HG02678 (cell line): ENCODE measurements at regions not wholly inside any gene's neighbourhood (a gene's known extent, or its start where the extent isn't known, plus 50 kb on each side); places are given as distances from the start of the nearest gene placed in this dataset.

Source experiments
- ATAC-seq: cut with Tn5 transposase; IDR thresholded peaks from one replicate; pipeline ENCODE4 v1.9.1; 2021; ENCODE audit warnings: mild to moderate bottlenecking, moderate library complexity; ENCODE audit not compliant: unreplicated experiment

DNA sequence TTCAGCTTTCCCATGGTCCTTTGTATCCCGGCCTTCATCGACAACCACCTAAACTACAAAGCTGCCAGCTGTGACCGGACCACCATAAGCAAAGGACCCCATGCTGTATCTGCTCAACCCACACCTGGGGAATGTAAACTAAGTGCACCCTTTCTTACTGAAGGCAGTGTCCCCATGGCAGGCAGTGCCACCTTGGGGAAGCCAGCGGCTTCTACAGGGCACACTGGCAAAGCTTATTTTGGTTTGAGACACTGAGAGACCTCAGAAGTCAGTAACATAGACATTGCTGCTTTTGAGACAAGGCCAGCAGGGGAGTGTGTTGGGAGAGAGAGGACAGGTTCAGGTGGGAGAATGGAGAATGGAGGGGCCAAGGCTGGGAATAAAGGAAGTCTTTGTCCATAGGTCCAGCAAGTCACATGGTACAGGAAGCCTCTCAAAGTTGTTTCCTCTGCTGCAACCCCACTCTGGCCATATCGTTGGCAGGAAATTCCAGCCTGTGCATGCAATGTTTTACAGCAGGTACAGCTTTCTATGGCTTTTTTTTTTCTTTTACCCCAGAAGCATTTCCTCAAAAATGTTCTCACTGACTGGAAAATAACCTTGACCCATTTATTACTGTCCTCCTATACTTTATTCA lies 85.9 kb upstream of the NPVF start:
- ATAC-seq, result no peak

DNA sequence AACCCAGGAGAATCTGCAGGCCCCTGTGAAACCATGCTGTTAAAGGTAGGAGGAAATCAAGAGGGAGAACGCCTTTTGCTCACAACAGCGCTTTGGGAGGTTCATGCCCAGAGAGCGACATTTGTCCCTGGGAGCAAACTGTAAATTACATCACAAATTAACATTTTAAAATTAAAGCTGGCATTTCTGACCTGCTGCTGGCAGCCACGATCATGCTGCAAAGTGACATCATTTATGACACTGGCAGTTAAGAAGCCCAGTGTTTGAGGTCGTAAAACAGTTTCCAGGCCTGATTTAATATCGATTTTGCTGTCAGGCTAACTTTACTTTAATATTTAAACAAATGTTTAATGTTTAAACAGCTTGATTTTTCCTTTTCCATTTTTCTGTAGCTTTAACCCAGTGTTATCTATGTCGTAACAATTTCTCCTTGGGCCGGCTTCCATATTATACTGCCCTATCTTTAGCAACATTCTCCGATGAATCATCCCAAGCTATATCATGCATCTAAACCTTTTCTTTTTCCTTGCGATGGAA lies 86.5 kb upstream of the NPVF start:
- no peak for ATAC-seq

DNA sequence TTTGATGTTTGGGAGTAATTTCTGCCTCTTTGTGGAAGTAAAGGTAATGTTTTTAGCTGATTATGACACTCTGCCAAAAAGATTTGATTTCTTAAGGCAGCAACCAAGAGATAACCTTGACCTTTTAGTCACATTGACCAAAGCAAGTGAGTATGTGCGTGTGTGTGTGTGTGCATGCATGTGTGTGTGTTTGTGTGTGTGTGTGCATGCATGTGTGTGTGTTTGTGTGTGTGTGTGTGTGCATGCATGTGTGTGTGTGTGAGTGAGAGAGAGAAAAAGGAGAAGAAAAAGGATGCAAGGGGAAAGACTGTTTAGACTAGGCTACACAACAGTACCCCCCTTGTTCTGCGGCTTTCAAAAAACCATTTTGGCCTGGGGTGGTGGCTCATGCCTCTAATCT lies 88.1 kb upstream of the NPVF start:
- ATAC-seq, result no peak

DNA sequence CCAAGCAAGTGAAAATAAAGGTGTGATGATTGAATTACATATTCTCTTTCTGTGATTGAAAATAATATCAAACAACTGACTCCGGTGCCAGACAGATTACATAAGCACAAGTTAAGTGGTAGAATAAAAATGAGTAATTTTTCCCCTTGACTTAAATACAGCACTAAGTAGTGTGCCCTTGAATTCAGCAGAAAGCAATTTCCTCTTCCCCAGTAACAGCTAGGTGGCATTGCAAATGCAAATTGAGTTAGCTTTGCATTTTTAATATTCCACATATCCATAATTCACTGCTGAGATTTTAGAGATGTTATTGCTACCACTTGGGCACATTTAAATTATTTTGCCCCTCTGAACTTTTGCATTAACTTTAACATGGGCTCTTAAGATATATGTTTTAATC lies 89.8 kb upstream of the NPVF start:
- no peak for ATAC-seq

DNA sequence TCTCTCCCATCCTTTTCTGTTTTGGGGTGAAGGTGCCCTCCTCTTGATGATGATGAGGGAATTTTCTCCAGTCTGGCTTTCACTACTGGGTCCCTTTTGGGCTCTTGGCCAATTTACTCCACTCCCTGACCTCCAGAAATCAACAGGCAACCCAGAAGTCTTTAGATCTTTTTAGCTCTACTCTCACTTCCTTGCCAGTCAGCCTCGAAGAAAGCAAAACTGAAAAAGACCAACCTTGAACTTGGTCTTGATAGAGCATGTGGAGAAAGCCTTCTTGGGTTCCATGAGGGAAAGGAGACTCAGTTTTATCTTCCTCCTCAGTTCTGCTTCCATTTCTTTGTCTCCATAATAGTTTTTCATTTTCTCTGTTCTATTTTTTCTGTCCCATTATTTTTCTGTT lies 91.4 kb upstream of the NPVF start:
- ATAC-seq, result no peak

DNA sequence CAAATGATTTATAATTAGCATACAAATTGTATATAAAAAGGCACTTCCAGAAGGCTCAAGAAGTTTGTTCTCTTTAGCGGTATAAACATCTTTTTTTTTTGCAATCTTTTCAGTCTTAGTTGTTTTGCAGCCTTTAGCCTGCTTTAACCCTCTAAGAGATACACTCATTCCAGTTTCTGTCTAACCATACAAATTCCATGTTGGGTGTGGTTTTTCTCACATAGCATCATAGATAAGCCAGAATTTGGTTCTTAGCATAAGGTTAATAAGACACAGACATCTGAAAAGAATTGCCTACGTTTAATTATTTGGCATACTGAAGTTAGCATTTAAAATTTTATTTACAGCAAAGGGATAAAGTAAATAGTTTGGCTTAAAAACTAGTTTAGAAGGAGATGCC lies 92.5 kb upstream of the NPVF start:
- no peak for ATAC-seq

DNA sequence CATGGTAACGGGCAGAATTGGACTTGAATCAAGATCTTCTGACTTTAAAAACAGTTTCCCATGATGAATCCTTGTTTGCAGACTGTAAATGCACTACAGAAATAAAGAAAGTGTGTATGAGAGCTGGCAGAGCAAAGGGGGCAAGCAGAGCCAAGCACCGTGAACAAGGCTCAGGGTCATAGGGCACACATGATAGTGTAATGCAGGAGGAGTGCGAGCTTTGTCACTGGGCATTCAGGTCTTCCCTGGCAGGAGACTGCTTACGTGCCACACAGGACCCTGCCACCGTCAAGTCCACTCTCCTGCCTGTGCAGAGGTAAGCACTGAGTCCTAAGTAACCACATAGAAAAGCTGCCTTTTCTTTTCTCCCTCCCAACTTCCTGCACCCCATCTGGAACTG lies 93.1 kb upstream of the NPVF start:
- ATAC-seq, result no peak

DNA sequence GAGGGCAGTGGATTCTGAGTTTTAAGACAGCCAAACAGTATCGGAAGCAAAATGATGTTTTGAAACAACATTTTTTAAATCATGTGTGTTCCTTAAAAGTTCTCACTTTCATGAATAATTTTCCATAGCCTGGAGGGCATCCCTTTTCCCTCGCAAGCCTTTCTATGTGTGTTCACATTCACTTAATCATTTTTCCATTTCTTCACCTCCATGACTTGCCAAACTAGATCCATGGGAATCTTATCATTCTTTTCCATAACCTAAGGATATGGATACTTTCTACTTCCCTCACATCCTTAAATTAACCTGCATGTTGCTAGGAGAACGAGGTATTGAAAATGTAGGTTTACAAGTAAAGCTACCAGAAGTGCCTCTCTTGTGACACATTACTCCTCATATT lies 94.2 kb upstream of the NPVF start:
- no peak for ATAC-seq

DNA sequence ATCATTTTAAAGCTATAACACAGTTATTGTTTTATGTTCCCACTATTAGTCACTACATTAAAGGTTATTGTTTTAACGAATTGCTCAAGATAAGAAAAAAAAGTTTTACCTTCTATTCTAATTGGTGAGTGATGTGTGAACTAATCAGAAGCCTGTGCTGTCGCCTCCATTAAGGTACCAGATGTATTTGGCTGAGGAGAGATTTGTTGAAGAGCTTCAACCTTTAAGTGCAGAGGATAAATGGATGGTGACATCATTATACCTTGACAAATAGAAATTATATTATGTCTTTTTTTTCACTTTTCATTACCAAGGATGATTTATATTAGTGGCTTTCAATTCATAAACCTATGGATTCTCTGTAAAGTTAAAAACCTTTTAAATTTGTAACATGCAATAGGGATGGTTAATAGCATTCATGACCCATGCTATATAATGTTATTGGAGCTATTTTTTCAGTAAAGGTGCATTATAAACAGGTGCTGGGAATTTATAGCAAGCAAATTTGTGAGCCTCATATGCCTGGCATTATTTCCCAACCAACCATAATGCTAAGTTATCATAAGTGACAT lies 97.0 kb upstream of the NPVF start:
- ATAC-seq, result no peak

DNA sequence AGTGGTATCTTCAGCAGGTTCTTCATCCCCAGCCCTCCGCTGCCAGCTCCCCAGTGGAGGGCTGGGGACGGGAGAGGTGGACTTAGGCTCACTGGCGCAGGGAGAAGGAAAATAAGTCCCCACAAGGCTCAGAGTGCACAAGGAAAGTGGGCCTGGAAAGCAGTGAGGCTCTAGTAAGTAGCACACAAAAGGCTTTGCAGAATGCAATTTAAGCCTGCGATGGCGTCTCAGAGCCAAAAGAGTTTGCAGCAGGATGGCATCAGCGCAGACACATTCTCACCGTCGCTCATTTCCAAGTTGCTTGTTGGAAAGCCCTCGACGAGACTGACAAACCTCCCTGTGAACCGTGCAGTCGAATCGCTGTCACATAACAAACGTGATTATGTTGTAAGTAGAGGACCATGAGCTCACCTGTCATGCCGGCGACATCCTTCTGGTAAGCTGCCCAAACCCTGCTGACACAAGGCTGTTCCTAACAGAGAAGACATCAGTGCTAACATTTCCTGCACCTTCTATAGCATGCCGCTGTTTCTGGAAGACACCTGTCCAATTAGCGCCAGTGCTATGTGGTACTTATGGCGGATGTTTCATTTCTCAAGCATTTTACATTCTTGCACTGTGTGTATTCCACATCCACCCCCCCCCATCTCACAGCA lies 98.3 kb upstream of the NPVF start:
- ATAC-seq, result no peak

DNA sequence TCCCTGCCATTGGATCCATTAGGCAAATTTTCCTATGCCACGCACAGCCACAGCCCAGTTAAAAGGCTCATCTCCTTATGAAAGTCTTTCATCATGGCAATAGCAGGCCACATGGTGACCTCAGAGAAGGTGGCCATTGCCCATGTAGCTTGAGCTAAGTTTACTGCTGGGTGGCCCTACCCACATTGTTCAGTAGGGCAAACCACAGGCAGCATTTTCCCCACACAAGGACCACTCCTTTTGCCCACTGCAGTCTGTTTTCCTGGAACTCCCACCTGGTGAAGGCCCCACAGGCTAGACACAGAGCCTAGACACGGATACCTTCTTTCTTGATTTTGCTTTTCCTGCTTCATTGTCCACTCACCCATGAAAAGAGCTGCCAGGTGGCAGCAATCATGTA lies 101.5 kb upstream of the NPVF start:
- ATAC-seq, result no peak

DNA sequence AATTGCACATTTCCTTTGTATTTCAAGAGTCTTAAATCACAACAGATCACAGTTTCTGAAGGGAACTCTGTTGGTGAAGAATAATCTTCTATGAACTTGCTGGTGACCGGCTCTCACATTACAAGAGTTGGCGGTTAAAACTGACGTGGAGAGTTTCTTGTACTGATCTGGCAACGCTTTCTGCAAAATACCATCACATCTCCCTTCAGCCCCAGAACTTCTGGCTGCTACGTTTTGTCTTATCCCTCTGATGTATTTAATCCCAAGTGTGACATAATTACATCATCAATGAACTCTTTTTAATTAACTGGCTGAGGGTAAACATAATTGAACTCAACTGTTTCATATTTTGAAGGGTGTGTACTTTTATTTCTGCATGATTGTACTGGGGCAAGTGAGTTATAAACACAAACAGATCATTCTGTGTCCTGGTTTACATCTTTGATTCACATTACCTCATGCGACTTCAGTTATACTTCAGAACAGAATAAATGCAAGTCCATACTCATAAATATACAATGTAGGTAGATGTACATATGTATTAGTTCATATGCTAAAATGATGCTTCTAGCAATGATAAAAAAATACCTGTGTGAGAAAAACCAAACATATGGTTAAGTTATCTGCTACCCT lies 105.1 kb upstream of the NPVF start:
- no peak for ATAC-seq

DNA sequence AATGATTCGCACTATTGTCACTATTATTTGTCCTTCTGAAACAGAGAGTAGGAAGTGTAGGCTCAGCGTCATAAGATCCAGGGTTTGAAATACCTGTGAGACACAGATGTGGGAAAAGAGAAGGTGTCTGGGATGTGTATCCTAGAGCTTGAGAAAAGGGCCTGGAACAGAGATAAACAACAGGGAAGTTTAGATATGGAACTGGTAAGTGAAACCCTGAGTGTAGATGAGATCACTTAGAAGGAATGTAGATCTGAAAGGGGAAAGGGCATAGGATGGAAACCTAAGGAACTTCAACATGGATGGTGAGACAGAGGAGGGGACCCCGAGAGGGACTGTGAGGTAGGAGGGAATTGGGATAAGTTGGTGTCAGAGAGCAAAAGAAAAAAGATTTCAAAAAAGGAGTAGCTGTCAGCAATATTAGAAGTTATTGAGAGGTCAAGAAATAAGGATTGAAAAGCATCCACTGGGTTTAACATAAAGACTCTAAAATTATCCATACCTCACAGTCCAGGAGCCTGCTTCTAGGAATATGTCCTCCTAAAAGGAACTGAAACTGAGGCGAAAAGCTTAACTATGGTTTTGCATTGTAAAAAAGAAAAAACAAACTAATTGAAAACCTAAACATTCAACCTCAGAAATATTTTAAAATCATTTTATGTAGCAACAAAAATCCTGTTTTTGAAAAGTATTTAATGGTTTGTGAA lies 119.2 kb upstream of the NPVF start:
- ATAC-seq, result no peak

DNA sequence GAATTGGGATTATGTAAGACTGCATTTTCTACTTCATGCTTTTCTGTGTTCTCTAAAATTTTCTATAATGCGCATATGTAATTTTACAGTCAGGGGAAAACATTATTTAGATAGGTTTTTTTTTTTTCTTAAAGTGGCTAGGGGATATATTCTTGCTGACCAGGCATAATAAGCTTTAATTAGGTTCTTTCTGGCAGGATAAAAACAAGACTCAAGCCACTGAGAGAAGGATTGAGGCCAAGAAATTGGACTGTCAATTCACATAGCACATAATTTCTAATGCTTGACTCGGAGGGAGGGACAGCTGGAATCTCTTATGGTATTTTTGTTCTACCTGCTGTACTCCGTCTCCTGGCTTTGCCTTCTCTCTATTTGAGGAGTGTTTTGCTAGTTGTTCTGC lies 119.8 kb upstream of the NPVF start:
- ATAC-seq, result no peak

DNA sequence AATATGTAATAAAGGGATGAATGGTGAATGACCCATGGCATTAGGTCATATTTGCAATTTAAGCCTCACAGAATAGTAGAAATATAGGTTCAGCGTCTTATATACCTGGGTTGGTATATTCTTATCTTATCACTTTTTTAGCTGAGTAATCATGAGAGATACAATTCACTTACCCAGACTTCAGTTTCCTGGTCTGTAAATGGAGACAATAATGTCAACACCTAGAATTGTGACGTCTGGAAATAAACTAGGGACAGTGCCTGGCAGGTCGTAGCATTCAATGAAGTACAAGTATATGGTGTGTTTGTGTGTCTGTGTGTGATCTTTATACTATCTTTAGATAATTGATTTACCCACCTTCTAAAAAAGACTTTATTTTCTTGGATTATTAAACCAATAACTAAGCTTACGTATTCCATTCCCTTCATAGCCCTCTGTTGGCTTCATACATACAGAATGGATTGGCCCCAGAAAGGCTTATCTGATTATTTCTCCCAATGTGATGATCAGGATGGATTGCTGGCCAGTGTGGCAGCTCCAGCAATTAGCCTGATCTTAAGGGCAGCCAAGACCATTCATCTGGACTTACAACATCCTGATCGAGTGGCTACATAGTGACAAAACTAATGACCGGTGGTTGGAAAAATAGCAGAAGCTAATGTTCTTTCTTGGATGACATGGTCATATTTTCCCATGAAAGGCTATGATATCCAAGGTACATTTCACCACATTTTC lies 121.2 kb upstream of the NPVF start:
- ATAC-seq, result no peak

DNA sequence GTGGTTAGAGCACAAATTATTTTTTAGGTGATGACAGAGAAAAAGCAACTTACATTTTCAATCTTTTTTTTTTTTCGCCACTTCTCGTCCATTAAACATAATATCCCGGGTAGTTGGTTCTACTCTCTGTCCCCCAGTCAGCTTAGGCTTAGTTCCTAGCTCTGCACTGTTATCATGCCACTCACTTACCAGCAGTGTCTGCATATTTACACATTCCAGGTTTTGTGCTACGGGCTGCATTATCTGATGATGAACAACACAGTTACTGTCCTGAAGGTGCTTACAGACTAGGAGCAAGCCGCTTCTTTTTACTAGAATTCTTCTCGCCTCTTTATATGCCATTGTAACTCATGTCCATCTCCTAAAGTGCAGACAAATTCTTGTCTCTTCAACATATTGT lies 121.8 kb upstream of the NPVF start:
- ATAC-seq, result no peak

DNA sequence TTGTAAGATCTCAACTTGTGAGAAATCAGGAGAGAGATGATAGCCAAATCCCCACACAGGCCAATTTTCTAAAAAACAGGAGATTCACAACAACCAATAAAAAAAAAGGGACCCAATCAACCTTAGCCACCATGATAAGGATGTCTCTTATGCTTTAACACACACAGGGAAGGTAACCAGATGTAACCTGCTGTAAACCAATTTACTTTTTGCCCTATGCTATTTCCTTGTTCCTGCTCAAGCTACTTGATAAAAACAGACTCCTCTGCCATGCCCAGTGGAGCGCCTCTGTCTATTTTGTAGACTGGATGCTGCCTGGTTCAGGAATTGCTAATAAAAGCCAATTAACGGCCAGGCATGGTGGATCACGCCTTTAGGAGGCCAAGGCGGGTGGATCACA lies 123.5 kb upstream of the NPVF start:
- no peak for ATAC-seq

DNA sequence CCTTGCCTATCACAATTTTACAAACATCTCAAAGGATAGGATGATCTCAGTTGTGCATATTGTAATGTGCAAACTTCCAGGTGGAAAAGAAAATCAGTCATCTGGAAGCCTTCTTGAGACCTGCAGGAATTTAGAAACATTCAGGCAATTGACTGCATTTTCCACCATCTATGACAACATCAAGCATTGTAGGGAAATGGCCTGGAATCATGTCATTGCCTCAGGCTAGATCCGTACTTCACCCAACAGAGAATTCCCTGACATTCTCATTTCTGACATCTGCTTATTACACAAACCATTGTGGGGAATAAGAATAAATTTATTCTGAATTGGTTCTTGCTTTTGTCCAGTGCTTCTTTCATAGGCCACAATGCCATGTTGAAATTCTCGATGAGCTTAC lies 124.9 kb upstream of the NPVF start:
- no peak for ATAC-seq

DNA sequence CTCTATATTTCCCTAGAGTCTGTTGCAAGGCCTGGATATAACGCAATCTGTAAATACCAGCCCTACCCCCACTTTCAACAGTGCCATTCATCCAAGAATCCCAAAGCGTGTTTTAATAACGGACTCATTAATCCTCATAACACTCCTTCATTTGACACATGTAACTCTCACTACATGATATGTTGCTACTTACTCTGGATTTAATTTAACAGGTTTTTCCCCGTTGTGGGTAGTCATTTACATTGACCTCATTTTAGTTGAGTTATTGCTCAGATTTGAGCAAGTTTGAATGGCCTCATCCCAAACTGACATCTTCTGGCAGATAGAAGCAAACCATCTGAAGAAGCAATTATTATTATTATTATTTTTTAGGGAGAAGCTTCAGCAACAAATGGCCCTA lies 125.4 kb upstream of the NPVF start:
- ATAC-seq, result no peak

DNA sequence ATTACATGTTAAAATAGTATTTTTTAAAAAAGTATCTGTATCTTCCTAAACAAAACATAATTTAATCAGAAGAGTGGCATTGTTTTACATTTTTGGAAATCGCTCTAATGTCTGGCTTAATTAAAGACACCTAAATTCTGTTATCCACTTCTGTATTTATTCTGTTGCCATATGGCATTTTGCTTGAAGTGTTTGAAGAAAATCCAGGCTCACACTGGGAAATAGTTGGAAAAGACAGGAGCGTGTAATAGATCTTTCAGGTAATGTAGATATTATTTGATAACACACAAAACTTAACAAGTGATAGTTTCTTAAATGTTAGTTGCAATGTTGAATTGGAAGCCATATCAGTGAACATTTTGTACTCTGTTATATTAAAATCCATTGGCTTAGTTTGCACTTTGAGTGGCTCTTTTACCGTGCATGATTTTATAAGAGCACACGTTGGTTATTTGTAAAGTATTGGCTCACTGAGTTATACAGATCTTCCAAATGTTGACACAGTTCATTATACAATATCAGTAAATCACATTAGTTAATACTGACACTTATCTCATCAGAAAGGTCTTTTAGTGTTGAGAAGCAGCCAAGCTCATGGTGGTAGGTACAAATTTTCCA lies 128.4 kb upstream of the NPVF start:
- ATAC-seq, result no peak
